ENCODE measurements at regions not wholly inside any gene's neighbourhood (a gene's known extent, or its start where the extent isn't known, plus 50 kb on each side); places are given as distances from the start of the nearest gene placed in this dataset.

DNA sequence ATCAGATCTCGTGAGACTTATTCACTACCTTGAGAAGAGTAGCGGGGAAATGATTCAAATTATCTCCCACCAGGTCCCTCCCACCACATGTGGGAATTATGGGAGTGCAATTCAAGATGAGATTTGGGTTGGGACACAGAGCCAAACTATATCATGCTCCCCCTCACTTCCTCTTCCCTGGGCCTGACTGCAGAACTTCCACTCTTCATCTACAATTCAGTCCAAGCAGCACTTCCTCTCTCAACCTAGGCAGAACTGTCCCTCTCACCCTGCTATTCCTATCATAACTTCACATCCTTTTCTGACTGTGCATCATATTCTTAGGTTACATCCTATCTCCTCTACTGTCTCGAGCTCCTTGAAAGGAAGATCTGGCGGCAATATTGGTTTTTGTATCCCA, 184.0 kb upstream of the HDDC2 start:
- in situ Hi-C loops (cut with MboI): no loop called here
- 0% methylated on average over 4 of the region's 4 CpGs for WGBS (ENCODE audit: insufficient coverage, low coverage, missing lambda C conversion rate)
- no peak for ATAC-seq

DNA sequence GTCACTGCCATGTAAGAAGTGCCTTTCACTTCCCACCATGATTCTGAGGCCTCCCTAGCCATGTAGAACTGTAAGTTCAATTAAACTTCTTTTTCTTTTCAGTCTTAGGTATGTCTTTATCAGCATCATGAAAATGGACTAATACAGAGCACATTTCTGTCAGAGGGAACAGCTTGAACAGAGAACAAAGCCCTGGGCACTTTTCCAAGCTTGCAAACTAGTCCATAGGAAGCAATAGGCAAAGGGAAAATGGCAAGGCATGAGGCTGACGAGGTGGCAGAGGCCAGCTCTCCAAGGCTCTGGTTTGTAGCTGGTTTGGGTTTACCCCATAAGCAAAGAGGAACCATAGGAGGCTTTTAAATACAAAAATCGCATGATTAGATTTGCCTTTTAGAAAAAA, 185.1 kb upstream of the HDDC2 start:
- FAIRE-seq: no peak
- intact Hi-C loops (cut with micrococcal nuclease): no loop called here
- TF ChIP-seq, protein P1, sequence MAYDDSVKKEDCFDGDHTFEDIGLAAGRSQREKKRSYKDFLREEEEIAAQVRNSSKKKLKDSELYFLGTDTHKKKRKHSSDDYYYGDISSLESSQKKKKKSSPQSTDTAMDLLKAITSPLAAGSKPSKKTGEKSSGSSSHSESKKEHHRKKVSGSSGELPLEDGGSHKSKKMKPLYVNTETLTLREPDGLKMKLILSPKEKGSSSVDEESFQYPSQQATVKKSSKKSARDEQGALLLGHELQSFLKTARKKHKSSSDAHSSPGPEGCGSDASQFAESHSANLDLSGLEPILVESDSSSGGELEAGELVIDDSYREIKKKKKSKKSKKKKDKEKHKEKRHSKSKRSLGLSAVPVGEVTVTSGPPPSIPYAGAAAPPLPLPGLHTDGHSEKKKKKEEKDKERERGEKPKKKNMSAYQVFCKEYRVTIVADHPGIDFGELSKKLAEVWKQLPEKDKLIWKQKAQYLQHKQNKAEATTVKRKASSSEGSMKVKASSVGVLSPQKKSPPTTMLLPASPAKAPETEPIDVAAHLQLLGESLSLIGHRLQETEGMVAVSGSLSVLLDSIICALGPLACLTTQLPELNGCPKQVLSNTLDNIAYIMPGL (CRISPR knock-in tag; IDR thresholded peaks at IDR 0.05): no peak
- no peak for TF ChIP-seq CEBPB (tag; IDR thresholded peaks at IDR 0.05)
- no peak for TF ChIP-seq NFYB (IDR thresholded peaks at IDR 0.05; ENCODE audit: extremely low read depth, insufficient read length)
- no peak for TF ChIP-seq RBM22 (IDR thresholded peaks at IDR 0.05; ENCODE audit: low read depth, low read length, poor library complexity, severe bottlenecking)
- no peak for TF ChIP-seq PHTF2 (CRISPR knock-in tag; IDR thresholded peaks at IDR 0.05)
- TF ChIP-seq NEUROD1 (IDR thresholded peaks at IDR 0.05; ENCODE audit: borderline replicate concordance, low read depth, low read length, partially characterized antibody): no peak
- TF ChIP-seq DACH1 (IDR thresholded peaks at IDR 0.05; ENCODE audit: partially characterized antibody): no peak
- no peak for TF ChIP-seq ETS2 (tag; IDR thresholded peaks at IDR 0.05; ENCODE audit: borderline replicate concordance, poor library complexity, severe bottlenecking)
- no peak for TF ChIP-seq ZKSCAN3 (CRISPR knock-in tag; IDR thresholded peaks at IDR 0.05)
- no peak for TF ChIP-seq ZNF764 (CRISPR knock-in tag; IDR thresholded peaks at IDR 0.05; ENCODE audit: low read depth)
- no peak for TF ChIP-seq TCF3 (CRISPR knock-in tag; IDR thresholded peaks at IDR 0.05)
- TF ChIP-seq, protein P2, sequence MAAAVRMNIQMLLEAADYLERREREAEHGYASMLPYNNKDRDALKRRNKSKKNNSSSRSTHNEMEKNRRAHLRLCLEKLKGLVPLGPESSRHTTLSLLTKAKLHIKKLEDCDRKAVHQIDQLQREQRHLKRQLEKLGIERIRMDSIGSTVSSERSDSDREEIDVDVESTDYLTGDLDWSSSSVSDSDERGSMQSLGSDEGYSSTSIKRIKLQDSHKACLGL (CRISPR knock-in tag; IDR thresholded peaks at IDR 0.05; ENCODE audit: borderline replicate concordance, poor library complexity, severe bottlenecking): no peak
- TF ChIP-seq CBFA2T2 (conservative IDR thresholded peaks at IDR 0.05): no peak
- TF ChIP-seq ZNF143 (CRISPR knock-in tag; IDR thresholded peaks at IDR 0.05): no peak
- no peak for TF ChIP-seq NONO (IDR thresholded peaks at IDR 0.05; ENCODE audit: low read depth in 2 of 2, low read length in 1 of 2)

More for the DNA sequence above, 184.0 kb upstream of the HDDC2 start:
- Histone ChIP-seq H3K4me3 (no peak overlapping the region), H2AFZ (ENCODE audit: low read depth, low read length) (no peak overlapping the region), H3K36me3 (ENCODE audit: control insufficient read depth, insufficient read depth, low read length) (no peaks in the 10 kb centered on the region), H3K4me2 (ENCODE audit: insufficient read depth, low read length) (no peak overlapping the region), H3K9me1 (ENCODE audit: control insufficient read depth, insufficient read depth, low read length) (no peaks in the 10 kb centered on the region), H3K4me1 (replicated peaks in 1 of 2; ENCODE audit: control insufficient read depth in 2 of 2, insufficient read depth in 2 of 2, low read length in 2 of 2) (no peaks in the 10 kb centered on the region), H4K20me1 (replicated peaks; ENCODE audit: control insufficient read depth, insufficient read depth, low read length) (no peaks in the 10 kb centered on the region), H3K9ac (ENCODE audit: insufficient read depth in 1 of 2, low read depth in 2 of 2, low read length in 2 of 2) (no peak overlapping the region), H3K79me2 (ENCODE audit: control insufficient read depth, insufficient read depth, low read length) (no peaks in the 10 kb centered on the region), H3K27me3 (ENCODE audit: control insufficient read depth in 2 of 2, insufficient read depth in 2 of 2, low read length in 2 of 2) (peaks cover 3% of the 10 kb centered on the region in 2 experiments; a peak in 1 of 5 replicates), H3K27ac (ENCODE audit: extremely low read depth, low read depth, low read length) (no peak overlapping the region), H3K9me3 (replicated peaks; ENCODE audit: control insufficient read depth, insufficient read depth, low read depth, low read length) (no peaks in the 10 kb centered on the region)
- no peak for DNase-seq (ENCODE audit: extremely low read depth in 1 of 4, low spot score in 3 of 4)
- FAIRE-seq: no peak
- TF ChIP-seq SPI1 (IDR thresholded peaks at IDR 0.05; ENCODE audit: borderline replicate concordance, low read depth, low read length) (peak; percentile 41; the same call in 1 of the 2 replicates), ZNF184 (CRISPR knock-in tag; IDR thresholded peaks at IDR 0.05) (no peak)
- BruUV-seq (replicated peaks): no TSS peak
- ChIA-PET CTCF (ENCODE audit: low intra/inter-chr PET ratio) (no interaction called here), POLR2A (no interaction called here)
- intact Hi-C loops (cut with micrococcal nuclease): no loop called here

More for the DNA sequence above, 185.1 kb upstream of the HDDC2 start:
- Histone ChIP-seq H3K27me3 (ENCODE audit: control insufficient read depth in 2 of 2, insufficient read depth in 2 of 2, low read length in 2 of 2) (peaks cover 3% of the 10 kb centered on the region in 2 experiments; a peak in 1 of 5 replicates), H4K20me1 (replicated peaks; ENCODE audit: control insufficient read depth, insufficient read depth, low read length) (no peaks in the 10 kb centered on the region), H3K79me2 (ENCODE audit: control insufficient read depth, insufficient read depth, low read length) (no peaks in the 10 kb centered on the region), H3K9me1 (ENCODE audit: control insufficient read depth, insufficient read depth, low read length) (no peaks in the 10 kb centered on the region), H2AFZ (ENCODE audit: low read depth, low read length) (no peak overlapping the region), H3K9me3 (replicated peaks; ENCODE audit: control insufficient read depth, insufficient read depth, low read depth, low read length) (no peaks in the 10 kb centered on the region), H3K4me3 (no peak overlapping the region), H3K27ac (ENCODE audit: extremely low read depth, low read depth, low read length) (no peak overlapping the region), H3K4me1 (replicated peaks in 1 of 2; ENCODE audit: control insufficient read depth in 2 of 2, insufficient read depth in 2 of 2, low read length in 2 of 2) (no peaks in the 10 kb centered on the region), H3K36me3 (ENCODE audit: control insufficient read depth, insufficient read depth, low read length) (no peaks in the 10 kb centered on the region), H3K9ac (ENCODE audit: insufficient read depth in 1 of 2, low read depth in 2 of 2, low read length in 2 of 2) (no peak overlapping the region), H3K4me2 (ENCODE audit: insufficient read depth, low read length) (no peak overlapping the region)
- in situ Hi-C loops (cut with MboI): no loop called here
- 0% methylated on average over 2 of the region's 2 CpGs for WGBS (ENCODE audit: insufficient coverage, low coverage, missing lambda C conversion rate)
- ChIA-PET POLR2A (no interaction called here), CTCF (ENCODE audit: low intra/inter-chr PET ratio) (no interaction called here)
- DNase-seq (ENCODE audit: extremely low read depth in 1 of 4, low spot score in 3 of 4) (no peak), ATAC-seq (no peak)
- BruUV-seq (replicated peaks): no TSS peak
